ENCODE measurements at regions not wholly inside any gene's neighbourhood (a gene's known extent, or its start where the extent isn't known, plus 50 kb on each side); places are given as distances from the start of the nearest gene placed in this dataset.

- TF ChIP-seq CTCF (IDR thresholded peaks at IDR 0.05; ENCODE audit: unreplicated experiment in 3 of 3) = no peak
Observed at GRCh38 chr6:67068781-67069180, 1361.8 kb upstream of the EYS start.

DNA sequence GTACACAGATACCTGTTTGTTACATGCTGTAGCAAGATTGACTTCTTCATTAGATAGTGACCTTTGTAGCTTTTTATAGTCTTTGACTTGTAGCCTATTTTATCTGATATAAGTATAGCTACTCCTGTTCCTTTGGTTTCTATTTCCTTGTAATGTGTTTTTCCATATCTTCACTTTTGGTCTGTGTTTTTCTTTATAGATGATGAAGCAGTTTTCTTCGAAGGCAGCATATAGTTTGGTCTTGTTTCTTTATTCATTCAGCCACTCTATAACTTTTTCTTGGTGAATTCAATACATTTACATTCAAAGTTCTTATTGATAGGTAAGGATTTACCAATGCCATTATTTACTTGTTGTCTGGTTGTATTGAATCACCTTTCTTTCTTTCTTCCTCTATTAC lies 1357.3 kb upstream of the EYS start:
- TF ChIP-seq CTCF (IDR thresholded peaks at IDR 0.05; ENCODE audit: unreplicated experiment in 3 of 3) = no peak
- H3K27ac Mint-ChIP-seq = no peak overlapping the region
- no peak overlapping the region for H3K4me3 Mint-ChIP-seq
- H3K36me3 Mint-ChIP-seq (ENCODE audit: low read depth) = no peaks in the 10 kb centered on the region
- no peaks in the 10 kb centered on the region for H3K27me3 Mint-ChIP-seq (ENCODE audit: low read depth)
- H3K4me1 Mint-ChIP-seq = no peaks in the 10 kb centered on the region
- peaks cover 3% of the 10 kb centered on the region for H3K9me3 Mint-ChIP-seq

More at GRCh38 chr6:67068781-67069180, 1361.8 kb upstream of the EYS start:
- Mint-ChIP-seq H3K27ac (no peak overlapping the region), H3K27me3 (ENCODE audit: low read depth) (no peaks in the 10 kb centered on the region), H3K4me3 (no peak overlapping the region), H3K4me1 (no peaks in the 10 kb centered on the region), H3K9me3 (peaks cover 3% of the 10 kb centered on the region), H3K36me3 (ENCODE audit: low read depth) (no peaks in the 10 kb centered on the region)

DNA sequence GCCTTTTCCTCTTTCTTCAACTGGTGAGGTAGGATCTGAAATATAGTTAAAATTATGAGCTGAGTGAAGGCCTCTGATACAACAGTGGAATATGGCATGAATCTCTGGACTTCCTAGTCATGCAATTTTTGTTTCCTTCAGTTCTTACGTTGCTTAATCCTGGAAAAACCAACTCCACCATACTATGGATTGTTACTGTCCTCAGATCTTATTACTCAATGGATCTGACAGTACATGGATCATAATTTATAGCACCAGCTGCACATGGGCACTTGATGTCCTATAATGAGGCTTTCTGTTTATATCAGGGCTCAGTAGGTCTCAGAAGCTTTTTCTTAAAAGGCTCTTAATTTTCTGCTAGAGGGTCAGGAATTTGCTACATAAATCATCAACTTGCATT lies 1341.0 kb upstream of the EYS start:
- no peak overlapping the region for H3K27ac Mint-ChIP-seq
- H3K27me3 Mint-ChIP-seq (ENCODE audit: low read depth) = no peaks in the 10 kb centered on the region
- TF ChIP-seq CTCF (IDR thresholded peaks at IDR 0.05; ENCODE audit: unreplicated experiment in 3 of 3) = no peak
- no peak overlapping the region for H3K4me3 Mint-ChIP-seq
- H3K4me1 Mint-ChIP-seq = no peaks in the 10 kb centered on the region
- no peaks in the 10 kb centered on the region for H3K36me3 Mint-ChIP-seq (ENCODE audit: low read depth)
- H3K9me3 Mint-ChIP-seq = no peaks in the 10 kb centered on the region

DNA sequence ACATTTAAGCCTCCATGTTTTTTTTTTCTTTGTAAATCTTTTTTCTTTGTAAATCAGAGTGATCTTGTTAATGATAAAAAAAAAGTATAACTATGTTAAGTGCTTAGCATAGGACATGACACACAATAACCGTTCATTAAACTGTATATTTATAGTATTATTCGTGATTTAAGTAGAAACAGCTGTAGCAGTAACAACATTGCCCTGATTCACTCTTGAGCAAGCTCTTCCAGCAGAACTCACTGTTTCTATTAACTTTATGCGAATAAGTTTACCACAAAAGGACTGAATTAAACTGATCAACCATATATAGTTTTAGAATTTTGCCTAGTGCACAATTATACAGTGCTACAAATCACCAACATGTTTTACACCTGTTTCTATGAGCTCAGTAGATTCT lies 1338.0 kb upstream of the EYS start:
- H3K4me3 Mint-ChIP-seq = no peak overlapping the region
- no peaks in the 10 kb centered on the region for H3K36me3 Mint-ChIP-seq (ENCODE audit: low read depth)
- H3K9me3 Mint-ChIP-seq = no peaks in the 10 kb centered on the region
- H3K27ac Mint-ChIP-seq = no peak overlapping the region
- no peaks in the 10 kb centered on the region for H3K4me1 Mint-ChIP-seq
- no peak for TF ChIP-seq CTCF (IDR thresholded peaks at IDR 0.05; ENCODE audit: unreplicated experiment in 3 of 3)
- no peaks in the 10 kb centered on the region for H3K27me3 Mint-ChIP-seq (ENCODE audit: low read depth)

DNA sequence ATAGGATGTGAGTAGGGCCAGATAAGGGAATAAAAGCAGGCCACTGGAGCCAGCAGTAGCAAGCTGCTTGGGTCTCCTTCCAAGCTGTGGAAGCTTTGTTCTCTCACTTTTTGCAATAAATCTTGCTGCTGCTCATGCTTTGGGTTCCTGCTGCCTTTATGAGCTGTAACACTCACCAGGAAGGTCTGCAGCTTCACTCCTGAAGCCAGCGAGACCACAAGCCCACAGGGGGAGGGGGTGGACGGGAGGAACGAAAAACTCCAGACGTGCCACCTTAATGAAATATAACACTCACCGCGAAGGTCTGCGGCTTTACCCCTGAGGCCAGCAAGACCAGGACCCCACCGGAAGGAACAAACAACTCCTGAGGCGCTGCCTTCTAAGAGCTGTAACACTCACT lies 1324.4 kb upstream of the EYS start:
- no peaks in the 10 kb centered on the region for H3K9me3 Mint-ChIP-seq
- no peaks in the 10 kb centered on the region for H3K27me3 Mint-ChIP-seq (ENCODE audit: low read depth)
- no peak overlapping the region for H3K4me3 Mint-ChIP-seq
- no peak for TF ChIP-seq CTCF (IDR thresholded peaks at IDR 0.05; ENCODE audit: unreplicated experiment in 3 of 3)
- H3K36me3 Mint-ChIP-seq (ENCODE audit: low read depth) = no peaks in the 10 kb centered on the region
- H3K4me1 Mint-ChIP-seq = no peaks in the 10 kb centered on the region
- H3K27ac Mint-ChIP-seq = no peak overlapping the region

- Mint-ChIP-seq H3K27me3 (ENCODE audit: low read depth) (no peaks in the 10 kb centered on the region), H3K4me1 (no peaks in the 10 kb centered on the region), H3K27ac (no peak overlapping the region), H3K9me3 (no peaks in the 10 kb centered on the region), H3K4me3 (no peak overlapping the region), H3K36me3 (ENCODE audit: low read depth) (no peaks in the 10 kb centered on the region)
- no peak for TF ChIP-seq CTCF (IDR thresholded peaks at IDR 0.05; ENCODE audit: unreplicated experiment in 3 of 3)
Observed at GRCh38 chr6:67030861-67031260, 1323.8 kb upstream of the EYS start.

Data from nephron (organoid).